PC-3 (cell line): ENCODE measurements at regions not wholly inside any gene's neighbourhood (a gene's known extent, or its start where the extent isn't known, plus 50 kb on each side); places are given as distances from the start of the nearest gene placed in this dataset.

ENCODE experiments used
- ATAC-seq: fragments of 200-7000 bp; cut with Tn5 transposase; 2 replicates; pipeline ENCODE4 v1.9.1; 2020; ENCODE audit warnings: mild to moderate bottlenecking, moderate library complexity
- BruUV-seq: library from RNA; stranded (reverse); fragments of 400-500 nt; replicated peaks from 2 replicates; lab custom pipeline; 2021; lab: Mats Ljungman, UMichigan
- CTCF ChIA-PET: fragments of 300-600 bp; sonication (Branson Sonifier 250); formaldehyde crosslinking; loops from one replicate; lab custom pipeline; 2022; ENCODE audit warnings: antibody characterized with exemption; lab: Charles Lee
- POLR2A ChIA-PET: fragments of 300-600 bp; sonication (Branson Sonifier 250); formaldehyde crosslinking; loops from one replicate; lab custom pipeline; 2022; ENCODE audit warnings: antibody characterized with exemption; ENCODE audit not compliant: unreplicated experiment; lab: Charles Lee
- DNase-seq: peaks from one replicate; pipeline ENCODE4 v3.0.0-alpha.2; 2015
- H2AFZ ChIP-seq: fragments of 300-600 bp; sonication (generic); 2 replicates; pipeline ENCODE4 v1.6.0; 2016; ENCODE audit warnings: antibody characterized with exemption, low read length
- H3F3A ChIP-seq: fragments of 300-600 bp; sonication (generic); one replicate; pipeline ENCODE4 v1.6.0; 2017; ENCODE audit warnings: antibody characterized with exemption, low read length, control low read depth, mild to moderate bottlenecking; ENCODE audit not compliant: unreplicated experiment
- H3K27ac ChIP-seq: fragments of 300-600 bp; sonication (generic); 2 replicates; pipeline ENCODE4 v1.5.1; 2016; ENCODE audit warnings: mild to moderate bottlenecking, low read length
- H3K27me3 ChIP-seq: fragments of 300-600 bp; sonication (generic); 2 replicates; pipeline ENCODE4 v1.6.1; 2016; ENCODE audit warnings: low read length, mixed read lengths
- H3K36me3 ChIP-seq: fragments of 300-600 bp; sonication (generic); 2 replicates; pipeline ENCODE4 v1.6.1; 2016; ENCODE audit warnings: low read depth, mixed run types, low read length, mixed read lengths
- H3K4me1 ChIP-seq: fragments of 300-600 bp; sonication (generic); 2 replicates; pipeline ENCODE4 v1.5.1; 2016; ENCODE audit warnings: low read length; ENCODE audit not compliant: insufficient read depth
- H3K4me2 ChIP-seq: fragments of 300-600 bp; sonication (generic); 2 replicates; pipeline ENCODE4 v1.6.0; 2016; ENCODE audit warnings: low read length
- H3K4me3 ChIP-seq: fragments of 300-600 bp; sonication (generic); 2 replicates; pipeline ENCODE4 v1.5.1; 2016; ENCODE audit warnings: mild to moderate bottlenecking, low read length, mixed read lengths
- H3K79me2 ChIP-seq: fragments of 300-600 bp; sonication (generic); 2 replicates; pipeline ENCODE4 v1.6.1; 2017; ENCODE audit warnings: low read length, mixed read lengths
- H3K9ac ChIP-seq: fragments of 300-600 bp; sonication (generic); 2 replicates; pipeline ENCODE4 v1.6.0; 2016; ENCODE audit warnings: mild to moderate bottlenecking, low read length
- H3K9me2 ChIP-seq: fragments of 300-600 bp; sonication (generic); replicated peaks from 2 replicates; pipeline ENCODE4 v1.6.1; 2016; ENCODE audit warnings: mixed run types, low read length, mixed read lengths
- H3K9me3 ChIP-seq: fragments of 300-600 bp; sonication (generic); 2 replicates; pipeline ENCODE4 v1.6.1; 2016; ENCODE audit warnings: low read length, mixed read lengths
- H4K20me1 ChIP-seq: fragments of 300-600 bp; sonication (generic); 2 replicates; pipeline ENCODE4 v1.6.1; 2016; ENCODE audit warnings: low read length, mixed read lengths
- EZH2 ChIP-seq: fragments of 300-600 bp; sonication (generic); IDR thresholded peaks from one replicate; pipeline ENCODE4 v1.6.1; 2017; ENCODE audit warnings: antibody characterized with exemption, mild to moderate bottlenecking, low read length; ENCODE audit not compliant: unreplicated experiment
- EZH2phosphoT487 ChIP-seq: fragments of 300-600 bp; sonication (generic); IDR thresholded peaks from 2 replicates; pipeline ENCODE4 v1.6.1; 2018; ENCODE audit warnings: mild to moderate bottlenecking, antibody characterized with exemption, low read length, borderline replicate concordance
- intact Hi-C: fragments of 100-400 bp; cut with micrococcal nuclease; formaldehyde crosslinking; loops from 2 replicates; pipeline ENCODE4 v1.9.0; 2023
- TF ChIP-seq, protein P1 (sequence below): fragments of 300-600 bp; sonication (generic); conservative IDR thresholded peaks from 2 replicates; pipeline ENCODE4 v1.5.1; 2017; ENCODE audit warnings: antibody characterized with exemption, low read depth, mild to moderate bottlenecking, low read length

DNA sequence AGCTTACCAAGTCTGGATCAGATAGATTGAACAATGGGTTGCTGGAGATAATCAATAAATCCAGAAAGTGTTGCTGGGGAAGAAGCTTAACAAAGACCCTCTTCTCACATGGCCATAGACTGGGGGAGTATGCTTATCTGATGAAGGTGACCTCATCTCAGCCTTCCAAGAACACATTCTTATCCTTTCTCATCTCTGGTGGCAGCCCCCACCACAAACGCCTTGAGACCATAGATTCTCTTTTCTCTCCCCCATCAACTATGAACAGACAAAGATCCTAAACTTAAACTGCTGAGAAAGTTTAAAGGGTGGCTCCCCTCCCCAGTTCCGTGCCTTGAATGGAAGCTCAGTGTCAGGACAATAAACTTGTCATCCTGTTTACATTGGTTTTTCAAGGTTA, 428.7 kb upstream of the TRIB2 start:
- ATAC-seq, result peak; percentile 11; the same call in 1 of the 2 replicates
- Histone ChIP-seq H2AFZ (no peak overlapping the region), H3K36me3 (no peaks in the 10 kb centered on the region), H3K27me3 (no peaks in the 10 kb centered on the region), H3K4me2 (peak overlapping the region; percentile 69), H3K9me2 (no peaks in the 10 kb centered on the region), H4K20me1 (no peaks in the 10 kb centered on the region), H3F3A (peaks cover 15% of the 10 kb centered on the region), H3K4me3 (peak overlapping the region; percentile 23; the same call in 1 of the 2 replicates), H3K9ac (peak overlapping the region; percentile 55), H3K79me2 (no peaks in the 10 kb centered on the region), H3K4me1 (peaks cover 44% of the 10 kb centered on the region), H3K9me3 (no peaks in the 10 kb centered on the region), H3K27ac (peak overlapping the region; percentile 89)
- no peak for DNase-seq
- TSS peak; percentile 69 for BruUV-seq
- TF ChIP-seq, protein P1, sequence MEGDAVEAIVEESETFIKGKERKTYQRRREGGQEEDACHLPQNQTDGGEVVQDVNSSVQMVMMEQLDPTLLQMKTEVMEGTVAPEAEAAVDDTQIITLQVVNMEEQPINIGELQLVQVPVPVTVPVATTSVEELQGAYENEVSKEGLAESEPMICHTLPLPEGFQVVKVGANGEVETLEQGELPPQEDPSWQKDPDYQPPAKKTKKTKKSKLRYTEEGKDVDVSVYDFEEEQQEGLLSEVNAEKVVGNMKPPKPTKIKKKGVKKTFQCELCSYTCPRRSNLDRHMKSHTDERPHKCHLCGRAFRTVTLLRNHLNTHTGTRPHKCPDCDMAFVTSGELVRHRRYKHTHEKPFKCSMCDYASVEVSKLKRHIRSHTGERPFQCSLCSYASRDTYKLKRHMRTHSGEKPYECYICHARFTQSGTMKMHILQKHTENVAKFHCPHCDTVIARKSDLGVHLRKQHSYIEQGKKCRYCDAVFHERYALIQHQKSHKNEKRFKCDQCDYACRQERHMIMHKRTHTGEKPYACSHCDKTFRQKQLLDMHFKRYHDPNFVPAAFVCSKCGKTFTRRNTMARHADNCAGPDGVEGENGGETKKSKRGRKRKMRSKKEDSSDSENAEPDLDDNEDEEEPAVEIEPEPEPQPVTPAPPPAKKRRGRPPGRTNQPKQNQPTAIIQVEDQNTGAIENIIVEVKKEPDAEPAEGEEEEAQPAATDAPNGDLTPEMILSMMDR, result no peak
- CTCF ChIA-PET, result no interaction called here
- POLR2A ChIA-PET, result no interaction called here
- intact Hi-C loops, result loop anchor here (10.0 kb wide), 1 partner anchor 717 kb away; no protein-coding TSS in a partner anchor

DNA sequence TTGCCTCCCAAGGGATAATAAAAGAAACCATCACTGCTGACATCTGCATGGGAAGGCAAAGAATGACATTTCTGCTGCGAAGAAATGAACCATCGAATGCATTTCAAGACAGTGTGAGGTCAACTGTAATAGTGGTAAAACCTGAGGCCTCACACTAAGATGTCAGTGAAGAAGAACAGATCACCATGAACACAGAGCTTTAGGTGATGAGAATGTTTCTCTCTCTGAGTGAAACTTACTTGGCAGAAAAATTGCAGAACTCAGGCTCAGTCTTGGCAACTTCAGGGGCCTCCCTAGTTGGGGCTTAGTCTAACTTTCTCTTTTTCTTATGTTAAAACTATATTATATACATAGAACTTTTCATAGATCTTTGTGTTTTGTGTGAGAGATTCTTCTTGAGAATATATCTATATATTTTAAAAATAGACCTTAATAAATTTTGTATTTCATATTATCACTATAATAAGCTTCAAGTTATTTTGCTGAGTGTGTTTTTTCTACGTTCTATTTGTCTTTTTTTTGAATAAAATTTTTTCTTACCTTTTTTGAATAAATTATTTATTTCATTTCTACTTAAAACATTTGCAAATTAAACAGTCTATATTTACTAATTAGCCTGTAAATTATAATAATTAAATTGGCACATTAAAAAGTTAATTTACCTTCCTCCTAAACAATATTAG, 427.5 kb upstream of the TRIB2 start:
- DNase-seq (no peak), ATAC-seq (no peak)
- H3K9me2 ChIP-seq, result no peaks in the 10 kb centered on the region
- H3K79me2 ChIP-seq, result no peaks in the 10 kb centered on the region
- H2AFZ ChIP-seq, result no peak overlapping the region
- intact Hi-C loops, result loop anchor here (10.0 kb wide), 1 partner anchor 716 kb away; no protein-coding TSS in a partner anchor
- peaks cover 15% of the 10 kb centered on the region for H3F3A ChIP-seq
- peaks cover 41% of the 10 kb centered on the region for H3K4me1 ChIP-seq
- H3K4me3 ChIP-seq, result no peak overlapping the region
- H3K36me3 ChIP-seq, result no peaks in the 10 kb centered on the region
- ChIA-PET POLR2A (no interaction called here), CTCF (no interaction called here)
- no peak overlapping the region for H3K9ac ChIP-seq
- no peaks in the 10 kb centered on the region for H3K27me3 ChIP-seq
- no peaks in the 10 kb centered on the region for H3K9me3 ChIP-seq
- no peak overlapping the region for H3K27ac ChIP-seq
- no peak for TF ChIP-seq EZH2phosphoT487
- TF ChIP-seq, protein P1, result no peak
- no peak for TF ChIP-seq EZH2
- BruUV-seq, result no TSS peak
- no peak overlapping the region for H3K4me2 ChIP-seq
- no peaks in the 10 kb centered on the region for H4K20me1 ChIP-seq

DNA sequence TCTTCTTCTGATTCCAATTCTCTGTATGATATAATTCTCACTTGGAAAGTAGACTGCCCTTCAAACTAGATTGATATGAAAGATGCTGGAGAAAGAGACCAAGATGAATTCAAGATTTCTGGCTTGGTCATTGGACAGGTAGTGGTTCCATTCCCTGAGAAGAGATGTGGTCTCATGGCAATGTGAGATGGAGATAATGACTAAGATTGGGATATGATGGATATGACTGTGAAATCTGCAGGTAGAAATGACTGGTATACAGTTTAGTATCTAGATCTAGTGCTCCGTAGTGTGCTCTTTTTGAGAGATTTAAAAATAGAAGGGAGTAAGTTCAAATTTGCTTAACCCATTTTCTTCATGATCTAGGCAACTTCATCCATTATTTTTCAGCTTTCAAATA, 425.4 kb upstream of the TRIB2 start:
- DNase-seq (no peak), ATAC-seq (no peak)
- Histone ChIP-seq H2AFZ (no peak overlapping the region), H3K79me2 (no peaks in the 10 kb centered on the region), H3F3A (peaks cover 9% of the 10 kb centered on the region), H3K27ac (no peak overlapping the region), H4K20me1 (no peaks in the 10 kb centered on the region), H3K9me3 (no peaks in the 10 kb centered on the region), H3K36me3 (no peaks in the 10 kb centered on the region), H3K4me2 (no peak overlapping the region), H3K27me3 (no peaks in the 10 kb centered on the region), H3K9ac (no peak overlapping the region), H3K4me1 (peaks cover 24% of the 10 kb centered on the region), H3K4me3 (no peak overlapping the region), H3K9me2 (no peaks in the 10 kb centered on the region)
- intact Hi-C loops, result no loop called here
- BruUV-seq, result no TSS peak
- CTCF ChIA-PET, result no interaction called here
- POLR2A ChIA-PET, result no interaction called here
- no peak for TF ChIP-seq EZH2phosphoT487
- TF ChIP-seq EZH2, result no peak
- TF ChIP-seq, protein P1, result no peak
